Osteoblast (primary cell): ENCODE measurements at regions not wholly inside any gene's neighbourhood (a gene's known extent, or its start where the extent isn't known, plus 50 kb on each side); places are given as distances from the start of the nearest gene placed in this dataset.

Experiments
- DNase-seq: peaks from one replicate; pipeline ENCODE4 v3.0.0; 2011; ENCODE audit warnings: low spot score, mixed read lengths; ENCODE audit not compliant: insufficient read length; ENCODE audit errors: missing footprints
- H2AFZ ChIP-seq: 2 replicates; pipeline ENCODE4 v1.6.0; 2011; ENCODE audit warnings: mild to moderate bottlenecking, low read length
- H3K27ac ChIP-seq: 2 replicates; pipeline ENCODE4 v1.5.1; 2011; ENCODE audit warnings: mild to moderate bottlenecking, low read depth, low read length, moderate library complexity
- H3K27me3 ChIP-seq: 2 replicates; pipeline ENCODE4 v1.6.0; 2012; ENCODE audit warnings: mild to moderate bottlenecking, control low read depth, inconsistent platforms, low read length, moderate library complexity; ENCODE audit not compliant: insufficient read depth
- H3K36me3 ChIP-seq: 2 replicates; pipeline ENCODE4 v1.5.1; 2011; ENCODE audit warnings: mild to moderate bottlenecking, low read length, control low read depth, moderate library complexity; ENCODE audit not compliant: insufficient read depth
- H3K4me1 ChIP-seq: 2 replicates; pipeline ENCODE4 v1.5.1; 2011; ENCODE audit warnings: mild to moderate bottlenecking, low read length, control low read depth, moderate library complexity; ENCODE audit not compliant: insufficient read depth
- H3K4me2 ChIP-seq: 2 replicates; pipeline ENCODE4 v1.6.0; 2011; ENCODE audit warnings: mild to moderate bottlenecking, low read length; ENCODE audit not compliant: insufficient read depth
- H3K4me3 ChIP-seq: fragments of 200-600 bp; sonication (generic); 3 replicates; pipeline ENCODE4 v1.5.1; 2012; ENCODE audit warnings: mild to moderate bottlenecking, low read length, inconsistent platforms; ENCODE audit not compliant: insufficient read depth
- H3K79me2 ChIP-seq: 2 replicates; pipeline ENCODE4 v1.6.0; 2012; ENCODE audit warnings: mild to moderate bottlenecking, low read length, control low read depth, inconsistent platforms; ENCODE audit not compliant: insufficient read depth
- H3K9me3 ChIP-seq: 2 replicates; pipeline ENCODE4 v1.5.1; 2011; ENCODE audit warnings: low read depth, low read length, control low read depth
- H4K20me1 ChIP-seq: 2 replicates; pipeline ENCODE4 v1.6.0; 2012; ENCODE audit warnings: mild to moderate bottlenecking, low read length, control low read depth; ENCODE audit not compliant: insufficient read depth
- CTCF ChIP-seq: IDR thresholded peaks from 2 replicates; pipeline ENCODE4 v1.5.1; 2011; ENCODE audit warnings: mild to moderate bottlenecking, low read depth, low read length, moderate library complexity; ENCODE audit errors: extremely low read depth

- DNase-seq, result no peak
- Histone ChIP-seq H2AFZ (no peak overlapping the region), H3K4me1 (no peaks in the 10 kb centered on the region), H3K4me2 (no peak overlapping the region), H3K79me2 (no peaks in the 10 kb centered on the region), H3K9me3 (no peaks in the 10 kb centered on the region), H3K27me3 (no peaks in the 10 kb centered on the region), H4K20me1 (peaks cover 8% of the 10 kb centered on the region), H3K36me3 (no peaks in the 10 kb centered on the region), H3K4me3 (no peak overlapping the region), H3K27ac (no peak overlapping the region)
- TF ChIP-seq CTCF, result no peak
These were observed 78.4 kb upstream of the GSE1 start for GRCh38 chr16:85534536-85535351.

GRCh38 chr16:85535352-85536072 lies 77.6 kb upstream of the GSE1 start:
- Histone ChIP-seq H3K27me3 (no peaks in the 10 kb centered on the region), H2AFZ (no peak overlapping the region), H3K4me1 (no peaks in the 10 kb centered on the region), H3K4me3 (no peak overlapping the region), H3K9me3 (no peaks in the 10 kb centered on the region), H3K36me3 (no peaks in the 10 kb centered on the region), H3K27ac (no peak overlapping the region), H4K20me1 (peaks cover 8% of the 10 kb centered on the region), H3K4me2 (no peak overlapping the region), H3K79me2 (no peaks in the 10 kb centered on the region)
- no peak for TF ChIP-seq CTCF
- no peak for DNase-seq

GRCh38 chr16:85536073-85536410 lies 77.1 kb upstream of the GSE1 start:
- Histone ChIP-seq H2AFZ (no peak overlapping the region), H3K27me3 (no peaks in the 10 kb centered on the region), H3K36me3 (no peaks in the 10 kb centered on the region), H4K20me1 (peaks cover 5% of the 10 kb centered on the region), H3K4me3 (no peak overlapping the region), H3K4me2 (no peak overlapping the region), H3K27ac (no peak overlapping the region), H3K4me1 (no peaks in the 10 kb centered on the region), H3K9me3 (no peaks in the 10 kb centered on the region), H3K79me2 (no peaks in the 10 kb centered on the region)
- DNase-seq, result no peak
- TF ChIP-seq CTCF, result no peak
